H9 (cell line): ENCODE measurements at regions not wholly inside any gene's neighbourhood (a gene's known extent, or its start where the extent isn't known, plus 50 kb on each side); places are given as distances from the start of the nearest gene placed in this dataset.

Source experiments
- DNase-seq: peaks from one replicate; pipeline ENCODE4 v3.0.0-alpha.2; 2017
- H2AFZ ChIP-seq: one replicate; pipeline ENCODE4 v1.6.1; 2013; ENCODE audit warnings: mild to moderate bottlenecking, low read length, control low read depth, moderate library complexity
- H2AK5ac ChIP-seq: 2 replicates; pipeline ENCODE4 v1.6.1; 2013; ENCODE audit warnings: low read length, control low read depth, mixed read lengths; ENCODE audit not compliant: insufficient read length
- H2BK120ac ChIP-seq: one replicate; pipeline ENCODE4 v1.6.1; 2013; ENCODE audit warnings: low read depth, mild to moderate bottlenecking, low read length, control low read depth, inconsistent platforms; ENCODE audit not compliant: poor library complexity, severe bottlenecking
- H2BK12ac ChIP-seq: 2 replicates; pipeline ENCODE4 v1.6.1; 2013; ENCODE audit warnings: low read length, control low read depth, mixed read lengths, low read depth; ENCODE audit not compliant: insufficient read length
- H2BK15ac ChIP-seq: 2 replicates; pipeline ENCODE4 v1.6.1; 2013; ENCODE audit warnings: low read depth, low read length, control low read depth
- H2BK20ac ChIP-seq: one replicate; pipeline ENCODE4 v1.6.1; 2013; ENCODE audit warnings: low read depth, mild to moderate bottlenecking, low read length, control low read depth, inconsistent platforms; ENCODE audit not compliant: poor library complexity, severe bottlenecking
- H2BK5ac ChIP-seq: 2 replicates; pipeline ENCODE4 v1.6.1; 2013; ENCODE audit warnings: low read length, control low read depth, mixed read lengths; ENCODE audit not compliant: insufficient read length
- H3K14ac ChIP-seq: 2 replicates; pipeline ENCODE4 v1.6.1; 2013; ENCODE audit warnings: low read length, control low read depth; ENCODE audit not compliant: insufficient read depth
- H3K18ac ChIP-seq: 2 replicates; pipeline ENCODE4 v1.6.1; 2013; ENCODE audit warnings: low read depth, mild to moderate bottlenecking, mixed read lengths, low read length, control low read depth; ENCODE audit not compliant: insufficient read length
- H3K23ac ChIP-seq: 2 replicates; pipeline ENCODE4 v1.6.1; 2013; ENCODE audit warnings: low read length, control low read depth, mixed read lengths, low read depth; ENCODE audit not compliant: insufficient read length
- H3K23me2 ChIP-seq: 2 replicates; pipeline ENCODE4 v1.6.1; 2013; ENCODE audit warnings: low read depth, mild to moderate bottlenecking, mixed read lengths, low read length, control low read depth; ENCODE audit not compliant: insufficient read length, poor library complexity, severe bottlenecking
- H3K27ac ChIP-seq: 2 replicates; pipeline ENCODE4 v1.5.1; 2013; ENCODE audit warnings: low read length, control low read depth, mixed read lengths, low read depth; ENCODE audit not compliant: insufficient read length
- H3K27me3 ChIP-seq: 2 replicates; pipeline ENCODE4 v1.6.1; 2013; ENCODE audit warnings: low read length, control low read depth, inconsistent platforms; ENCODE audit not compliant: insufficient read depth
- H3K4ac ChIP-seq: 2 replicates; pipeline ENCODE4 v1.6.1; 2013; ENCODE audit warnings: low read depth, mild to moderate bottlenecking, control low read depth, inconsistent platforms, low read length, moderate library complexity
- H3K4me1 ChIP-seq: 2 replicates; pipeline ENCODE4 v1.6.1; 2013; ENCODE audit warnings: low read length, control low read depth, inconsistent platforms; ENCODE audit not compliant: insufficient read depth
- H3K4me2 ChIP-seq: 2 replicates; pipeline ENCODE4 v1.6.1; 2013; ENCODE audit warnings: low read length, control low read depth, mixed read lengths; ENCODE audit not compliant: insufficient read length, insufficient read depth
- H3K56ac ChIP-seq: 2 replicates; pipeline ENCODE4 v1.6.1; 2013; ENCODE audit warnings: low read depth, mild to moderate bottlenecking, mixed read lengths, low read length, control low read depth; ENCODE audit not compliant: insufficient read length
- H3K79me1 ChIP-seq: 2 replicates; pipeline ENCODE4 v1.6.1; 2013; ENCODE audit warnings: low read depth, mild to moderate bottlenecking, moderate library complexity, low read length, control low read depth, inconsistent platforms; ENCODE audit not compliant: insufficient read depth, poor library complexity, severe bottlenecking
- H3K79me2 ChIP-seq: 2 replicates; pipeline ENCODE4 v1.6.1; 2013; ENCODE audit warnings: low read length, control low read depth, inconsistent platforms; ENCODE audit not compliant: insufficient read depth
- H3K9ac ChIP-seq: 2 replicates; pipeline ENCODE4 v1.6.1; 2013; ENCODE audit warnings: low read length, control low read depth, mixed read lengths; ENCODE audit not compliant: insufficient read length; ENCODE audit errors: extremely low read depth
- H3K9me3 ChIP-seq: one replicate; pipeline ENCODE4 v1.6.1; 2013; ENCODE audit warnings: low read depth, low read length, inconsistent platforms; ENCODE audit not compliant: control insufficient read depth
- H3T11ph ChIP-seq: one replicate; pipeline ENCODE4 v1.6.1; 2013; ENCODE audit warnings: mild to moderate bottlenecking, low read length, control low read depth, inconsistent platforms
- H4K20me1 ChIP-seq: one replicate; pipeline ENCODE4 v1.6.1; 2013; ENCODE audit not compliant: control insufficient read depth, insufficient read length, insufficient read depth
- H4K5ac ChIP-seq: 2 replicates; pipeline ENCODE4 v1.6.1; 2013; ENCODE audit warnings: low read depth, mild to moderate bottlenecking, mixed read lengths, low read length, control low read depth; ENCODE audit not compliant: insufficient read length
- H4K8ac ChIP-seq: replicated peaks from 2 replicates; pipeline ENCODE4 v1.6.1; 2013; ENCODE audit warnings: low read length, control low read depth, mixed read lengths, low read depth; ENCODE audit not compliant: insufficient read length
- H4K91ac ChIP-seq: 2 replicates; pipeline ENCODE4 v1.6.1; 2013; ENCODE audit warnings: low read depth, mild to moderate bottlenecking, moderate library complexity, mixed read lengths, low read length, control low read depth; ENCODE audit not compliant: insufficient read length
- H3K27ac Mint-ChIP-seq, 3 experiments: 2 replicates in 2 of 3; 3 replicates in 1 of 3; pipeline ENCODE4 v1.8.0; 2020 to 2021; ENCODE audit warnings: mixed read lengths in 3 of 3, mild to moderate bottlenecking in 1 of 3, moderate library complexity in 1 of 3
- H3K27me3 Mint-ChIP-seq: 2 replicates; pipeline ENCODE4 v1.8.0; 2021; ENCODE audit warnings: low read depth, mild to moderate bottlenecking, moderate library complexity, mixed read lengths
- H3K36me3 Mint-ChIP-seq, 3 experiments: 2 replicates in 2 of 3; 3 replicates in 1 of 3; pipeline ENCODE4 v1.8.0; 2020 to 2021; ENCODE audit warnings: low read depth in 3 of 3, mixed read lengths in 3 of 3; ENCODE audit not compliant: insufficient read depth in 1 of 3
- H3K4me1 Mint-ChIP-seq, 2 experiments: 2 replicates each; pipeline ENCODE4 v1.8.0; 2020; ENCODE audit warnings: mixed read lengths in 2 of 2
- H3K4me3 Mint-ChIP-seq, 2 experiments: 2 replicates in 1 of 2; 3 replicates in 1 of 2; pipeline ENCODE4 v1.8.0; 2020 to 2021; ENCODE audit warnings: mild to moderate bottlenecking in 2 of 2, mixed read lengths in 2 of 2, moderate library complexity in 1 of 2
- H3K9me3 Mint-ChIP-seq, 2 experiments: 2 replicates in 1 of 2; 3 replicates in 1 of 2; pipeline ENCODE4 v1.8.0; 2020; ENCODE audit warnings: mild to moderate bottlenecking in 2 of 2, mixed read lengths in 2 of 2, moderate library complexity in 1 of 2
- CTCF ChIP-seq: fragments of 200-600 bp; sonication (generic); conservative IDR thresholded peaks from 3 replicates; pipeline ENCODE4 v1.8.0; 2021; ENCODE audit warnings: antibody characterized with exemption, mild to moderate bottlenecking
- WGBS: extraction: QIAGEN DNeasy Blood & Tissue Kit; methylation state at CpG from one replicate; pipeline ENCODE4 v1.1.7; 2013; ENCODE audit warnings: missing lambda C conversion rate, low lambda C conversion rate, mixed read lengths; ENCODE audit not compliant: insufficient read length; ENCODE audit errors: extremely low coverage; 5-methylcytosine and 5-hydroxymethylcytosine counted together

DNA sequence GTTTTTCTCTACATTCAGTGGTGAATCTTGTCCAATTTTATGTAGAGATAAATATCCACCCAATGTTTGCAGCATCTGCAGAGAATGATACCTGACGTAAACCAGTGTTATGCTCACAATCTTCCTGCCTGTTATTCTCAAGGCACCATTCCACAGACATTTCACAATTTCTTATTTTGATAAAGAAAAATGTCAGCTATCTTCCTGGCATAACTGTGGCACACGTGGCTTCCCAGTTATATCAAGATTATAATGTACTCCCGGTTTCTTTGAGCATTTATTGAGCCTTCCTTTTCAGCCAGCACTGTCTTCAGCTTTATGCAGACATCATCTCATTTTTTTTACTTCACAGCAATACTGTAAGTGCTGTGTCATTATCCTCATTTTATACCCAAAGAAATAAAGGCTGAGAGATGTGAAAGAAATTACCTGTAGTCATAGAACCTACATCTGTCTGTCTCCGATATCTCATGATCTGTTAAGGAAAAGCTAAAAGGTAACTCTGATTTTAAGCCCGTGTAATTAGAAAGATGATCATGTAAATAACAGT, 1300.8 kb upstream of the TENM3 start:
- peaks cover 0 to 5% (median 4%) of the 10 kb centered on the region in 3 experiments; a peak in 2 of 7 replicates for H3K36me3 Mint-ChIP-seq
- no peak overlapping the region for H3K27ac Mint-ChIP-seq
- peaks cover 0 to 6% of the 10 kb centered on the region in 2 experiments; a peak in 3 of 5 replicates for H3K9me3 Mint-ChIP-seq

More for the DNA sequence above, 1300.8 kb upstream of the TENM3 start:
- Histone ChIP-seq H3K4ac (no peak overlapping the region), H3T11ph (no peak overlapping the region), H2AFZ (no peak overlapping the region), H3K9me3 (no peaks in the 10 kb centered on the region), H4K8ac (no peak overlapping the region), H2BK5ac (no peak overlapping the region), H4K5ac (no peak overlapping the region), H3K79me2 (no peaks in the 10 kb centered on the region), H3K14ac (no peak overlapping the region), H2BK20ac (no peak overlapping the region), H3K9ac (no peak overlapping the region), H2AK5ac (no peak overlapping the region), H2BK120ac (no peak overlapping the region), H3K27ac (no peak overlapping the region), H2BK15ac (no peak overlapping the region), H4K20me1 (no peaks in the 10 kb centered on the region), H3K18ac (no peak overlapping the region), H3K4me1 (no peaks in the 10 kb centered on the region), H2BK12ac (no peak overlapping the region), H3K56ac (no peak overlapping the region), H3K27me3 (no peaks in the 10 kb centered on the region), H3K79me1 (no peaks in the 10 kb centered on the region), H3K23me2 (no peaks in the 10 kb centered on the region), H3K4me2 (no peak overlapping the region), H4K91ac (no peak overlapping the region), H3K23ac (no peak overlapping the region)
- no peak for TF ChIP-seq CTCF
- Mint-ChIP-seq H3K4me1 (peaks cover 0 to 2% of the 10 kb centered on the region in 2 experiments; a peak in 3 of 4 replicates), H3K4me3 (no peak overlapping the region), H3K27me3 (no peaks in the 10 kb centered on the region)
- no peak for DNase-seq
- no CpG with 5 or more reads among the region's 5 CpGs for WGBS
